Stimulated activated naive CD4-positive, alpha-beta T cell treated with Interleukin-2 at 50 U/mL for 16 hours (primary cell): ENCODE measurements at regions not wholly inside any gene's neighbourhood (a gene's known extent, or its start where the extent isn't known, plus 50 kb on each side); places are given as distances from the start of the nearest gene placed in this dataset.
"Not testable (repeated sequence)": the region's sequence is repeated elsewhere in the genome, so short reads cannot be mapped to it uniquely, and the experiment has no call there.

Experiments
- DNase-seq: peaks from one replicate; lab custom pipeline; 2025; lab: John Stamatoyannopoulos, UW

GRCh38 chr2:34719206-34719605 lies 1120.1 kb upstream of the FAM98A start:
- DNase-seq = no peak

- DNase-seq = no peak
These were observed 1106.6 kb upstream of the FAM98A start for GRCh38 chr2:34705551-34706247.

- no peak for DNase-seq
These were observed 1104.2 kb upstream of the FAM98A start for GRCh38 chr2:34703292-34703691.

- DNase-seq = not testable (repeated sequence)
These were observed 1103.3 kb upstream of the FAM98A start for GRCh38 chr2:34702391-34702790.

GRCh38 chr2:34677591-34677990 lies 1078.5 kb upstream of the FAM98A start:
- not testable (repeated sequence) for DNase-seq

- not testable (repeated sequence) for DNase-seq
These were observed 1078.0 kb upstream of the FAM98A start for GRCh38 chr2:34677119-34677531.

- DNase-seq = no peak
These were observed 1071.4 kb upstream of the FAM98A start for GRCh38 chr2:34670482-34670881.

GRCh38 chr2:34666821-34667220 lies 1067.7 kb upstream of the FAM98A start:
- DNase-seq = no peak

- no peak for DNase-seq
These were observed 1065.2 kb upstream of the FAM98A start for GRCh38 chr2:34664266-34664665.

GRCh38 chr2:34663314-34663713 lies 1064.2 kb upstream of the FAM98A start:
- DNase-seq = no peak

GRCh38 chr2:34660741-34661140 lies 1061.6 kb upstream of the FAM98A start:
- DNase-seq = no peak

- no peak for DNase-seq
These were observed 1057.5 kb upstream of the FAM98A start for GRCh38 chr2:34656632-34657031.

- DNase-seq = no peak
These were observed 1053.5 kb upstream of the FAM98A start for GRCh38 chr2:34652636-34653035.

GRCh38 chr2:34646901-34647300 lies 1047.8 kb upstream of the FAM98A start:
- no peak for DNase-seq

- DNase-seq = no peak
These were observed 1033.2 kb upstream of the FAM98A start for GRCh38 chr2:34632327-34632726.

- DNase-seq = no peak
These were observed 1027.9 kb upstream of the FAM98A start for GRCh38 chr2:34627003-34627402.

GRCh38 chr2:34604164-34604563 lies 1005.1 kb upstream of the FAM98A start:
- DNase-seq = no peak

GRCh38 chr2:34602262-34602661 lies 1003.2 kb upstream of the FAM98A start:
- DNase-seq = no peak

- no peak for DNase-seq
These were observed 1002.5 kb upstream of the FAM98A start for GRCh38 chr2:34601561-34601960.

GRCh38 chr2:34578641-34579040 lies 979.5 kb upstream of the FAM98A start:
- no peak for DNase-seq

- no peak for DNase-seq
These were observed 971.3 kb upstream of the FAM98A start for GRCh38 chr2:34570266-34570872.

- DNase-seq = no peak
These were observed 968.0 kb upstream of the FAM98A start for GRCh38 chr2:34567128-34567527.

GRCh38 chr2:34552337-34552736 lies 953.2 kb upstream of the FAM98A start:
- DNase-seq = no peak
